ENCODE measurements at regions not wholly inside any gene's neighbourhood (a gene's known extent, or its start where the extent isn't known, plus 50 kb on each side); places are given as distances from the start of the nearest gene placed in this dataset.
A peak's percentile ranks its signal among the peaks of the same experiment; 100 is the strongest.
"Not testable (repeated sequence)": the region's sequence is repeated elsewhere in the genome, so short reads cannot be mapped to it uniquely, and the experiment has no call there.

- no peak for DNase-seq
These were observed 93.7 kb upstream of the USP15 start for GRCh38 chr12:62166525-62166924.

GRCh38 chr12:62168411-62168810 lies 91.8 kb upstream of the USP15 start:
- DNase-seq: no peak

- no peak for DNase-seq
These were observed 90.0 kb upstream of the USP15 start for GRCh38 chr12:62170241-62170640.

- no peak for DNase-seq
These were observed 69.3 kb upstream of the USP15 start for GRCh38 chr12:62190689-62191490.

- no peak for DNase-seq
These were observed 68.6 kb upstream of the USP15 start for GRCh38 chr12:62191491-62192179.

- DNase-seq: peak; percentile 93
These were observed 67.9 kb upstream of the USP15 start for GRCh38 chr12:62192180-62192902.

- no peak for DNase-seq
These were observed 67.3 kb upstream of the USP15 start for GRCh38 chr12:62192903-62193250.

- no peak for DNase-seq
These were observed 66.2 kb upstream of the USP15 start for GRCh38 chr12:62194031-62194430.

GRCh38 chr12:62194616-62195015 lies 65.6 kb upstream of the USP15 start:
- no peak for DNase-seq

GRCh38 chr12:62196146-62196545 lies 64.1 kb upstream of the USP15 start:
- no peak for DNase-seq

- not testable (repeated sequence) for DNase-seq
These were observed 57.3 kb upstream of the USP15 start for GRCh38 chr12:62202861-62203260.

GRCh38 chr12:62205346-62205745 lies 54.9 kb upstream of the USP15 start:
- no peak for DNase-seq

- DNase-seq: no peak
These were observed 53.0 kb upstream of the USP15 start for GRCh38 chr12:62207248-62207647.
